Neural progenitor cell (in vitro differentiated cells): ENCODE measurements at regions not wholly inside any gene's neighbourhood (a gene's known extent, or its start where the extent isn't known, plus 50 kb on each side); places are given as distances from the start of the nearest gene placed in this dataset.

Experiments used
- DNase-seq: peaks from one replicate; pipeline ENCODE4 v3.0.0-alpha.2; 2016; ENCODE audit warnings: low spot score
- H2AFZ ChIP-seq: fragments of 200-600 bp; sonication (generic); replicated peaks from 2 replicates; pipeline ENCODE4 v1.6.1; 2016; ENCODE audit warnings: antibody characterized with exemption
- H3F3A ChIP-seq: fragments of 200-600 bp; sonication (generic); 2 replicates; pipeline ENCODE4 v1.6.1; 2016; ENCODE audit warnings: antibody characterized with exemption, low read depth
- H3K27ac ChIP-seq: fragments of 200-600 bp; sonication (generic); 2 replicates; pipeline ENCODE4 v1.5.1; 2016; ENCODE audit warnings: mild to moderate bottlenecking
- H3K27me3 ChIP-seq: fragments of 200-600 bp; sonication (generic); 2 replicates; pipeline ENCODE4 v1.6.1; 2016; ENCODE audit warnings: mild to moderate bottlenecking, moderate library complexity
- H3K36me3 ChIP-seq: fragments of 200-600 bp; sonication (generic); 2 replicates; pipeline ENCODE4 v1.5.1; 2016
- H3K4me1 ChIP-seq: fragments of 200-600 bp; sonication (generic); 2 replicates; pipeline ENCODE4 v1.6.1; 2016; ENCODE audit warnings: mixed run types
- H3K4me2 ChIP-seq: fragments of 200-600 bp; sonication (generic); 2 replicates; pipeline ENCODE4 v1.6.1; 2016
- H3K4me3 ChIP-seq: fragments of 200-600 bp; sonication (generic); 2 replicates; pipeline ENCODE4 v1.5.1; 2016
- H3K79me2 ChIP-seq: fragments of 200-600 bp; sonication (generic); 2 replicates; pipeline ENCODE4 v1.6.1; 2016; ENCODE audit warnings: low read depth
- H3K9ac ChIP-seq: fragments of 200-600 bp; sonication (generic); 2 replicates; pipeline ENCODE4 v1.6.1; 2016
- H3K9me3 ChIP-seq: fragments of 200-600 bp; sonication (generic); 2 replicates; pipeline ENCODE4 v1.5.1; 2016; ENCODE audit warnings: low read depth
- H4K20me1 ChIP-seq: fragments of 200-600 bp; sonication (generic); 2 replicates; pipeline ENCODE4 v1.6.1; 2016; ENCODE audit warnings: low read depth
- H3K27ac Mint-ChIP-seq: 3 replicates; pipeline ENCODE4 v1.8.0; 2021; ENCODE audit warnings: mixed read lengths
- H3K27me3 Mint-ChIP-seq: 2 replicates; pipeline ENCODE4 v1.8.0; 2022; ENCODE audit warnings: low read depth, mild to moderate bottlenecking, inconsistent platforms, moderate library complexity, mixed read lengths; ENCODE audit not compliant: insufficient read depth
- H3K36me3 Mint-ChIP-seq: 3 replicates; pipeline ENCODE4 v1.8.0; 2021; ENCODE audit warnings: mixed read lengths
- H3K4me1 Mint-ChIP-seq: 3 replicates; pipeline ENCODE4 v1.8.0; 2021; ENCODE audit warnings: mixed read lengths
- H3K4me3 Mint-ChIP-seq: 3 replicates; pipeline ENCODE4 v1.8.0; 2021; ENCODE audit warnings: mild to moderate bottlenecking, moderate library complexity, mixed read lengths
- H3K9me3 Mint-ChIP-seq: 3 replicates; pipeline ENCODE4 v1.8.0; 2020; ENCODE audit warnings: mixed read lengths
- CTCF ChIP-seq: fragments of 200-600 bp; sonication (generic); IDR thresholded peaks from 2 replicates; pipeline ENCODE4 v1.5.1; 2017; ENCODE audit warnings: antibody characterized with exemption, mild to moderate bottlenecking
- EZH2 ChIP-seq: fragments of 200-600 bp; sonication (generic); IDR thresholded peaks from 2 replicates; pipeline ENCODE4 v1.6.1; 2017; ENCODE audit warnings: antibody characterized with exemption, mild to moderate bottlenecking, moderate library complexity
- EZH2phosphoT487 ChIP-seq: fragments of 200-600 bp; sonication (generic); IDR thresholded peaks from 2 replicates; pipeline ENCODE4 v1.6.1; 2017; ENCODE audit warnings: antibody characterized with exemption

GRCh38 chr12:74449872-74450271 lies 87.8 kb upstream of the ATXN7L3B start:
- Mint-ChIP-seq H3K27ac (no peak overlapping the region), H3K4me1 (peaks cover 4% of the 10 kb centered on the region)

GRCh38 chr12:74454109-74454508 lies 83.5 kb upstream of the ATXN7L3B start:
- no peak overlapping the region for H3K27ac ChIP-seq
- H3K9me3 ChIP-seq = no peaks in the 10 kb centered on the region
- H3K4me2 ChIP-seq = no peak overlapping the region
- Mint-ChIP-seq H3K9me3 (no peaks in the 10 kb centered on the region), H3K4me3 (no peak overlapping the region), H3K27me3 (no peaks in the 10 kb centered on the region), H3K27ac (no peak overlapping the region), H3K4me1 (peaks cover 4% of the 10 kb centered on the region), H3K36me3 (no peaks in the 10 kb centered on the region)
- no peaks in the 10 kb centered on the region for H3K79me2 ChIP-seq
- no peaks in the 10 kb centered on the region for H3K36me3 ChIP-seq
- H3K4me1 ChIP-seq = no peaks in the 10 kb centered on the region
- no peaks in the 10 kb centered on the region for H4K20me1 ChIP-seq
- H3K27me3 ChIP-seq = no peaks in the 10 kb centered on the region
- no peak for TF ChIP-seq CTCF
- TF ChIP-seq EZH2 = no peak
- TF ChIP-seq EZH2phosphoT487 = no peak
- no peak overlapping the region for H3K9ac ChIP-seq
- H3K4me3 ChIP-seq = no peak overlapping the region
- H2AFZ ChIP-seq = no peak overlapping the region
- H3F3A ChIP-seq = no peaks in the 10 kb centered on the region
- DNase-seq = no peak

More at GRCh38 chr12:74449872-74450271, 87.8 kb upstream of the ATXN7L3B start:
- H3K4me3 Mint-ChIP-seq = no peak overlapping the region
- Histone ChIP-seq H3K36me3 (no peaks in the 10 kb centered on the region), H3K9ac (no peak overlapping the region), H3K9me3 (no peaks in the 10 kb centered on the region), H3K4me3 (no peak overlapping the region), H3K4me1 (no peaks in the 10 kb centered on the region), H3K4me2 (no peak overlapping the region), H3K27me3 (no peaks in the 10 kb centered on the region), H3F3A (no peaks in the 10 kb centered on the region), H3K27ac (no peak overlapping the region), H4K20me1 (no peaks in the 10 kb centered on the region), H2AFZ (no peak overlapping the region), H3K79me2 (no peaks in the 10 kb centered on the region)
- no peak for DNase-seq
- TF ChIP-seq EZH2 = no peak
- H3K27me3 Mint-ChIP-seq = no peaks in the 10 kb centered on the region
- H3K36me3 Mint-ChIP-seq = no peaks in the 10 kb centered on the region
- no peaks in the 10 kb centered on the region for H3K9me3 Mint-ChIP-seq

- no peaks in the 10 kb centered on the region for H3K27me3 Mint-ChIP-seq
- no peak overlapping the region for H3K27ac Mint-ChIP-seq
Observed at GRCh38 chr12:74455429-74455828, 82.2 kb upstream of the ATXN7L3B start.

More at GRCh38 chr12:74455429-74455828, 82.2 kb upstream of the ATXN7L3B start:
- Mint-ChIP-seq H3K4me1 (no peaks in the 10 kb centered on the region), H3K9me3 (no peaks in the 10 kb centered on the region), H3K4me3 (no peak overlapping the region), H3K36me3 (no peaks in the 10 kb centered on the region)
- Histone ChIP-seq H3K4me3 (no peak overlapping the region), H3K36me3 (no peaks in the 10 kb centered on the region), H3K9me3 (no peaks in the 10 kb centered on the region), H3K27ac (no peak overlapping the region), H3K9ac (no peak overlapping the region), H4K20me1 (no peaks in the 10 kb centered on the region), H3K4me1 (no peaks in the 10 kb centered on the region), H2AFZ (no peak overlapping the region), H3K27me3 (no peaks in the 10 kb centered on the region), H3K79me2 (no peaks in the 10 kb centered on the region), H3F3A (no peaks in the 10 kb centered on the region), H3K4me2 (no peak overlapping the region)
- no peak for TF ChIP-seq EZH2
- no peak for TF ChIP-seq CTCF
- TF ChIP-seq EZH2phosphoT487 = no peak
- DNase-seq = no peak
